ENCODE measurements at regions not wholly inside any gene's neighbourhood (a gene's known extent, or its start where the extent isn't known, plus 50 kb on each side); places are given as distances from the start of the nearest gene placed in this dataset.

GRCh38 chr14:40282196-40282595 lies 850.0 kb upstream of the FBXO33 start:
- no TSS peak for BruUV-seq (replicated peaks)
- intact Hi-C loops (cut with micrococcal nuclease; ENCODE audit: unreplicated experiment): no loop called here
- no peak for FAIRE-seq
- Histone ChIP-seq H4K20me1 (ENCODE audit: insufficient read depth, low read length) (no peaks in the 10 kb centered on the region), H3K4me2 (ENCODE audit: low read depth, low read length) (no peak overlapping the region), H3K36me3 (replicated peaks in 1 of 2; ENCODE audit: control insufficient read depth in 1 of 2, insufficient read depth in 2 of 2, low read length in 2 of 2) (no peaks in the 10 kb centered on the region), H3K4me3 (replicated peaks in 1 of 3; ENCODE audit: insufficient read depth in 1 of 3, low read depth in 2 of 3, low read length in 3 of 3) (no peak overlapping the region), H3K79me2 (ENCODE audit: insufficient read depth, low read length) (no peaks in the 10 kb centered on the region), H3K27ac (ENCODE audit: extremely low read length, insufficient read depth, low read length) (no peak overlapping the region), H3K27me3 (ENCODE audit: control insufficient read depth in 1 of 2, insufficient read depth in 2 of 2, low read length in 2 of 2) (no peaks in the 10 kb centered on the region), H3K4me1 (ENCODE audit: insufficient read depth, low read length) (no peaks in the 10 kb centered on the region), H3K9ac (ENCODE audit: insufficient read depth, low read depth, low read length) (no peak overlapping the region), H3K9me3 (ENCODE audit: low read length) (peaks cover 94% of the 10 kb centered on the region), H2AFZ (ENCODE audit: low read length) (no peak overlapping the region)
- ChIA-PET CTCF (ENCODE audit: low intra/inter-chr PET ratio, low total read pairs) (no interaction called here), POLR2A (no interaction called here)
- 42% methylated on average over 1 of the region's 1 CpG for WGBS (ENCODE audit: low lambda C conversion rate)
- no peak for ATAC-seq
- TF ChIP-seq ZNF558 (CRISPR knock-in tag; IDR thresholded peaks at IDR 0.05; ENCODE audit: borderline replicate concordance): no peak
- no peak for TF ChIP-seq MATR3 (CRISPR knock-in tag; IDR thresholded peaks at IDR 0.05)
- TF ChIP-seq SPEN (CRISPR knock-in tag; IDR thresholded peaks at IDR 0.05; ENCODE audit: low read depth): no peak
- TF ChIP-seq ZEB1 (IDR thresholded peaks at IDR 0.05; ENCODE audit: insufficient replicate concordance, low read depth): no peak
- no peak for TF ChIP-seq MBD4 (IDR thresholded peaks at IDR 0.05; ENCODE audit: borderline replicate concordance, low read length)
- no peak for TF ChIP-seq ZNF761 (CRISPR knock-in tag; conservative IDR thresholded peaks at IDR 0.05)
- TF ChIP-seq JUNB (CRISPR knock-in tag; IDR thresholded peaks at IDR 0.05; ENCODE audit: borderline replicate concordance): no peak
- TF ChIP-seq YY1 (IDR thresholded peaks at IDR 0.05; ENCODE audit: insufficient read depth, insufficient replicate concordance, low read depth, low read length): no peak
- TF ChIP-seq ZFP62 (CRISPR knock-in tag; IDR thresholded peaks at IDR 0.05): no peak
- no peak for TF ChIP-seq ZNF597 (CRISPR knock-in tag; IDR thresholded peaks at IDR 0.05)
- TF ChIP-seq ZNF512B (CRISPR knock-in tag; IDR thresholded peaks at IDR 0.05; ENCODE audit: borderline replicate concordance): no peak
- TF ChIP-seq, protein P1, sequence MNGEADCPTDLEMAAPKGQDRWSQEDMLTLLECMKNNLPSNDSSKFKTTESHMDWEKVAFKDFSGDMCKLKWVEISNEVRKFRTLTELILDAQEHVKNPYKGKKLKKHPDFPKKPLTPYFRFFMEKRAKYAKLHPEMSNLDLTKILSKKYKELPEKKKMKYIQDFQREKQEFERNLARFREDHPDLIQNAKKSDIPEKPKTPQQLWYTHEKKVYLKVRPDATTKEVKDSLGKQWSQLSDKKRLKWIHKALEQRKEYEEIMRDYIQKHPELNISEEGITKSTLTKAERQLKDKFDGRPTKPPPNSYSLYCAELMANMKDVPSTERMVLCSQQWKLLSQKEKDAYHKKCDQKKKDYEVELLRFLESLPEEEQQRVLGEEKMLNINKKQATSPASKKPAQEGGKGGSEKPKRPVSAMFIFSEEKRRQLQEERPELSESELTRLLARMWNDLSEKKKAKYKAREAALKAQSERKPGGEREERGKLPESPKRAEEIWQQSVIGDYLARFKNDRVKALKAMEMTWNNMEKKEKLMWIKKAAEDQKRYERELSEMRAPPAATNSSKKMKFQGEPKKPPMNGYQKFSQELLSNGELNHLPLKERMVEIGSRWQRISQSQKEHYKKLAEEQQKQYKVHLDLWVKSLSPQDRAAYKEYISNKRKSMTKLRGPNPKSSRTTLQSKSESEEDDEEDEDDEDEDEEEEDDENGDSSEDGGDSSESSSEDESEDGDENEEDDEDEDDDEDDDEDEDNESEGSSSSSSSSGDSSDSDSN (CRISPR knock-in tag; IDR thresholded peaks at IDR 0.05): no peak
- no peak for DNase-seq (ENCODE audit: low spot score)
- in situ Hi-C loops (cut with HindIII; ENCODE audit: extremely low pct_ligation_motif_present, low pct_unique_long_range_greater_than_20kb): no loop called here

Measured in HepG2 (cell line).